ENCODE measurements at regions not wholly inside any gene's neighbourhood (a gene's known extent, or its start where the extent isn't known, plus 50 kb on each side); places are given as distances from the start of the nearest gene placed in this dataset.

GRCh38 chr4:187777954-187778353, 217.6 kb upstream of the ZFP42 start:
- Histone ChIP-seq H3K9ac (ENCODE audit: low read length) (no peak overlapping the region), H3K4me3 (ENCODE audit: insufficient read depth, low read length, poor library complexity, severe bottlenecking) (no peak overlapping the region), H4K20me1 (ENCODE audit: low read depth, low read length) (no peaks in the 10 kb centered on the region), H2AFZ (ENCODE audit: low read depth, low read length, severe bottlenecking) (no peak overlapping the region), H3K36me3 (ENCODE audit: low read length) (no peaks in the 10 kb centered on the region), H3K9me2 (replicated peaks; ENCODE audit: insufficient read depth, low read length) (no peaks in the 10 kb centered on the region), H3K27me3 (ENCODE audit: low read length) (no peaks in the 10 kb centered on the region), H3F3A (ENCODE audit: insufficient read depth) (no peaks in the 10 kb centered on the region), H3K4me2 (ENCODE audit: low read depth, low read length, poor library complexity, severe bottlenecking) (no peak overlapping the region), H3K9me3 (ENCODE audit: insufficient read depth, low read length) (0 out of 2 replicates have a peak, but pooled peaks cover 4% of the 10 kb centered on the region), H3K79me2 (ENCODE audit: insufficient read depth, low read length) (no peaks in the 10 kb centered on the region), H3K27ac (ENCODE audit: low read depth, low read length) (no peak overlapping the region)
- TF ChIP-seq CTCF (IDR thresholded peaks at IDR 0.05; ENCODE audit: insufficient read depth, low read length, poor library complexity, severe bottlenecking) (no peak), EZH2phosphoT487 (conservative IDR thresholded peaks at IDR 0.05; ENCODE audit: low read length) (no peak)

- Histone ChIP-seq H2AFZ (ENCODE audit: low read depth, low read length, severe bottlenecking) (no peak overlapping the region), H3F3A (ENCODE audit: insufficient read depth) (no peaks in the 10 kb centered on the region), H3K9me3 (ENCODE audit: insufficient read depth, low read length) (0 out of 2 replicates have a peak, but pooled peaks cover 4% of the 10 kb centered on the region), H3K4me3 (ENCODE audit: insufficient read depth, low read length, poor library complexity, severe bottlenecking) (no peak overlapping the region), H3K36me3 (ENCODE audit: low read length) (no peaks in the 10 kb centered on the region), H3K27me3 (ENCODE audit: low read length) (no peaks in the 10 kb centered on the region), H3K27ac (ENCODE audit: low read depth, low read length) (no peak overlapping the region), H3K9ac (ENCODE audit: low read length) (no peak overlapping the region), H3K9me2 (replicated peaks; ENCODE audit: insufficient read depth, low read length) (no peaks in the 10 kb centered on the region), H4K20me1 (ENCODE audit: low read depth, low read length) (no peaks in the 10 kb centered on the region), H3K79me2 (ENCODE audit: insufficient read depth, low read length) (no peaks in the 10 kb centered on the region), H3K4me2 (ENCODE audit: low read depth, low read length, poor library complexity, severe bottlenecking) (no peak overlapping the region)
- TF ChIP-seq EZH2phosphoT487 (conservative IDR thresholded peaks at IDR 0.05; ENCODE audit: low read length) (no peak), CTCF (IDR thresholded peaks at IDR 0.05; ENCODE audit: insufficient read depth, low read length, poor library complexity, severe bottlenecking) (no peak)
Observed at GRCh38 chr4:187780070-187780469, 215.5 kb upstream of the ZFP42 start.

DNA sequence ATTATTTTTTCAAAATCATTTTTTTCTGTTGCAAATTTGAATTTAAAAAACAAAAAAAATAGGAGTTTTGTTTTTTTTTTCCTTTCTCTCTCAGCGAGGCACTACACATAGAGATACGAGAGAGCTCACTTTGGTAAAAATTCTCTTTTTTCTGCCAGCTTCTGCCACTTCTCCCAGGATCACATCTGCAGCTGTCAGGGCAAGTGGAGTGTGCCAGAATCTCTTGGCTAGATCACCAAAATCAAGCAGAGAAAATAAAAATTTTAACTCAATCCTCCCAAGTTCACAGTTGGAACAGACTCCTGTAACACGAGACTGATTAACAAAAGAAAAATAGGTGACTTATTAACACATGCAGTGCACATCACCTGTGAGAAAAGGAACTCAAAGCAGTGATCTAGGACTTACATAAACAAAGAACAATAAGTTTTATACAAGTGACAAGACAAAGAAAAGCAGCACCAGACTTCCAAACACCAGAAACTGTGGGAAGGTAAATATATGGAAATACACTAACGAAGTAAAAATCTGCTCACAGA, 213.2 kb upstream of the ZFP42 start:
- Histone ChIP-seq H3K4me3 (ENCODE audit: insufficient read depth, low read length, poor library complexity, severe bottlenecking) (no peak overlapping the region), H3F3A (ENCODE audit: insufficient read depth) (no peaks in the 10 kb centered on the region), H3K27ac (ENCODE audit: low read depth, low read length) (no peak overlapping the region), H3K4me2 (ENCODE audit: low read depth, low read length, poor library complexity, severe bottlenecking) (no peak overlapping the region), H3K9me3 (ENCODE audit: insufficient read depth, low read length) (0 out of 2 replicates have a peak, but pooled peaks cover 4% of the 10 kb centered on the region), H4K20me1 (ENCODE audit: low read depth, low read length) (no peaks in the 10 kb centered on the region), H3K36me3 (ENCODE audit: low read length) (no peaks in the 10 kb centered on the region), H3K9ac (ENCODE audit: low read length) (no peak overlapping the region), H2AFZ (ENCODE audit: low read depth, low read length, severe bottlenecking) (no peak overlapping the region), H3K9me2 (replicated peaks; ENCODE audit: insufficient read depth, low read length) (no peaks in the 10 kb centered on the region), H3K79me2 (ENCODE audit: insufficient read depth, low read length) (no peaks in the 10 kb centered on the region), H3K27me3 (ENCODE audit: low read length) (no peaks in the 10 kb centered on the region)
- TF ChIP-seq EZH2phosphoT487 (conservative IDR thresholded peaks at IDR 0.05; ENCODE audit: low read length) (no peak), CTCF (IDR thresholded peaks at IDR 0.05; ENCODE audit: insufficient read depth, low read length, poor library complexity, severe bottlenecking) (no peak)

Measured in SU-DHL-6 (cell line).